ENCODE measurements at regions not wholly inside any gene's neighbourhood (a gene's known extent, or its start where the extent isn't known, plus 50 kb on each side); places are given as distances from the start of the nearest gene placed in this dataset.

GRCh38 chr18:61225336-61225735 is 107.9 kb upstream of the CDH20 start:
- Histone ChIP-seq H3K27ac (no peak overlapping the region), H3K27me3 (replicated peaks in 1 of 7) (no peaks in the 10 kb centered on the region), H3K36me3 (no peaks in the 10 kb centered on the region), H3K4me1 (no peaks in the 10 kb centered on the region), H3K4me3 (no peak overlapping the region), H3K9me3 (peaks cover 0 to 11% (median 0%) of the 10 kb centered on the region in 8 donors)
- intact Hi-C loops (cut with DNase I; ENCODE audit: low total_unique reads) = no loop called here
- TF ChIP-seq CTCF (IDR thresholded peaks at IDR 0.05 in 8 of 11, conservative IDR thresholded peaks at IDR 0.05 in 3 of 11) = no peak
- no peak for TF ChIP-seq POLR2AphosphoS5 (IDR thresholded peaks at IDR 0.05)
- TF ChIP-seq POLR2A (IDR thresholded peaks at IDR 0.05) = no peak
- no peak for DNase-seq

- Histone ChIP-seq H3K4me1 (no peaks in the 10 kb centered on the region), H3K4me3 (no peak overlapping the region), H3K36me3 (no peaks in the 10 kb centered on the region), H3K27ac (no peak overlapping the region), H3K27me3 (replicated peaks in 1 of 7) (no peaks in the 10 kb centered on the region), H3K9me3 (peaks cover 0 to 6% (median 0%) of the 10 kb centered on the region in 8 donors)
- intact Hi-C loops (cut with DNase I; ENCODE audit: low total_unique reads) = no loop called here
- no peak for TF ChIP-seq POLR2A (IDR thresholded peaks at IDR 0.05)
- no peak for TF ChIP-seq POLR2AphosphoS5 (IDR thresholded peaks at IDR 0.05)
- no peak for TF ChIP-seq CTCF (IDR thresholded peaks at IDR 0.05 in 8 of 11, conservative IDR thresholded peaks at IDR 0.05 in 3 of 11)
- WGBS, 5 donors = 55 to 69% (median 64%) methylated on average over 7 of the region's 7 CpGs
- DNase-seq = no peak
These were observed 96.7 kb upstream of the CDH20 start for GRCh38 chr18:61236356-61237057.

GRCh38 chr18:61237529-61237928 is 95.7 kb upstream of the CDH20 start:
- H3K36me3 ChIP-seq = no peaks in the 10 kb centered on the region
- WGBS, 5 donors = 73 to 84% (median 79%) methylated on average over 7 of the region's 7 CpGs
- intact Hi-C loops (cut with DNase I; ENCODE audit: low total_unique reads) = no loop called here

More at GRCh38 chr18:61237529-61237928, 95.7 kb upstream of the CDH20 start:
- no peak for DNase-seq
- TF ChIP-seq POLR2A (IDR thresholded peaks at IDR 0.05) (no peak), CTCF (IDR thresholded peaks at IDR 0.05 in 8 of 11, conservative IDR thresholded peaks at IDR 0.05 in 3 of 11) (no peak), POLR2AphosphoS5 (IDR thresholded peaks at IDR 0.05) (no peak)
- H3K27me3 ChIP-seq (replicated peaks in 1 of 7) = no peaks in the 10 kb centered on the region
- no peak overlapping the region for H3K4me3 ChIP-seq
- H3K27ac ChIP-seq = no peak overlapping the region
- no peaks in the 10 kb centered on the region for H3K4me1 ChIP-seq
- H3K9me3 ChIP-seq = peaks cover 0 to 6% (median 0%) of the 10 kb centered on the region in 8 donors
